Left renal cortex interstitium (tissue), 4 donors: ENCODE measurements at regions not wholly inside any gene's neighbourhood (a gene's known extent, or its start where the extent isn't known, plus 50 kb on each side); places are given as distances from the start of the nearest gene placed in this dataset.

Experiments used
- DNase-seq, 4 donors: peaks; one replicate each; pipeline ENCODE4 v3.0.0-alpha.2; 2013; ENCODE audit warnings: low read depth in 4 of 4, low spot score in 2 of 4, missing footprints in 1 of 4

- no peak for DNase-seq
Measured at GRCh38 chr2:239677453-239678185, 276.8 kb upstream of the HDAC4 start.

GRCh38 chr2:239676716-239677452, 276.1 kb upstream of the HDAC4 start:
- DNase-seq: no peak

- no peak for DNase-seq
Measured at GRCh38 chr2:239675826-239676715, 275.3 kb upstream of the HDAC4 start.

- DNase-seq: no peak
Measured at GRCh38 chr2:239674981-239675825, 274.4 kb upstream of the HDAC4 start.

- DNase-seq: no peak
Measured at GRCh38 chr2:239674101-239674980, 273.5 kb upstream of the HDAC4 start.

- no peak for DNase-seq
Measured at GRCh38 chr2:239673641-239674040, 272.8 kb upstream of the HDAC4 start.

GRCh38 chr2:239671916-239672849, 271.4 kb upstream of the HDAC4 start:
- DNase-seq: no peak

GRCh38 chr2:239671471-239671870, 270.7 kb upstream of the HDAC4 start:
- DNase-seq: no peak

GRCh38 chr2:239670463-239671120, 269.8 kb upstream of the HDAC4 start:
- no peak for DNase-seq

- DNase-seq: no peak
Measured at GRCh38 chr2:239669899-239670460, 269.2 kb upstream of the HDAC4 start.

GRCh38 chr2:239669181-239669898, 268.5 kb upstream of the HDAC4 start:
- DNase-seq: no peak

GRCh38 chr2:239668651-239669050, 267.8 kb upstream of the HDAC4 start:
- no peak for DNase-seq

- no peak for DNase-seq
Measured at GRCh38 chr2:239668042-239668441, 267.2 kb upstream of the HDAC4 start.

GRCh38 chr2:239667431-239667985, 266.7 kb upstream of the HDAC4 start:
- no peak for DNase-seq

GRCh38 chr2:239666855-239667376, 266.1 kb upstream of the HDAC4 start:
- DNase-seq: no peak
